Endothelial cell (in vitro differentiated cells): ENCODE measurements at regions not wholly inside any gene's neighbourhood (a gene's known extent, or its start where the extent isn't known, plus 50 kb on each side); places are given as distances from the start of the nearest gene placed in this dataset.

Experiments
- DNase-seq: peaks from one replicate; pipeline ENCODE4 v3.0.0; 2021; ENCODE audit warnings: low spot score
- H3K27ac Mint-ChIP-seq: one replicate; pipeline ENCODE4 v1.8.0; 2021; ENCODE audit warnings: mixed read lengths, inconsistent platforms; ENCODE audit not compliant: unreplicated experiment
- H3K27me3 Mint-ChIP-seq: one replicate; pipeline ENCODE4 v1.8.0; 2021; ENCODE audit warnings: mild to moderate bottlenecking, moderate library complexity, mixed read lengths, inconsistent platforms; ENCODE audit not compliant: unreplicated experiment
- H3K36me3 Mint-ChIP-seq: one replicate; pipeline ENCODE4 v1.8.0; 2021; ENCODE audit warnings: mild to moderate bottlenecking, low read depth, mixed read lengths, inconsistent platforms; ENCODE audit not compliant: unreplicated experiment
- H3K4me1 Mint-ChIP-seq: one replicate; pipeline ENCODE4 v1.8.0; 2021; ENCODE audit warnings: mild to moderate bottlenecking, mixed read lengths, inconsistent platforms; ENCODE audit not compliant: unreplicated experiment
- H3K4me3 Mint-ChIP-seq: one replicate; pipeline ENCODE4 v1.8.0; 2021; ENCODE audit warnings: mild to moderate bottlenecking, mixed read lengths, inconsistent platforms; ENCODE audit not compliant: unreplicated experiment
- H3K9me3 Mint-ChIP-seq: one replicate; pipeline ENCODE4 v1.8.0; 2021; ENCODE audit warnings: mixed read lengths, inconsistent platforms; ENCODE audit not compliant: unreplicated experiment
- TF ChIP-seq, protein P1 (sequence below): fragments of 200-600 bp; sonication (generic); IDR thresholded peaks from one replicate; pipeline ENCODE4 v1.5.0; 2021; ENCODE audit warnings: antibody characterized with exemption; ENCODE audit not compliant: unreplicated experiment

DNA sequence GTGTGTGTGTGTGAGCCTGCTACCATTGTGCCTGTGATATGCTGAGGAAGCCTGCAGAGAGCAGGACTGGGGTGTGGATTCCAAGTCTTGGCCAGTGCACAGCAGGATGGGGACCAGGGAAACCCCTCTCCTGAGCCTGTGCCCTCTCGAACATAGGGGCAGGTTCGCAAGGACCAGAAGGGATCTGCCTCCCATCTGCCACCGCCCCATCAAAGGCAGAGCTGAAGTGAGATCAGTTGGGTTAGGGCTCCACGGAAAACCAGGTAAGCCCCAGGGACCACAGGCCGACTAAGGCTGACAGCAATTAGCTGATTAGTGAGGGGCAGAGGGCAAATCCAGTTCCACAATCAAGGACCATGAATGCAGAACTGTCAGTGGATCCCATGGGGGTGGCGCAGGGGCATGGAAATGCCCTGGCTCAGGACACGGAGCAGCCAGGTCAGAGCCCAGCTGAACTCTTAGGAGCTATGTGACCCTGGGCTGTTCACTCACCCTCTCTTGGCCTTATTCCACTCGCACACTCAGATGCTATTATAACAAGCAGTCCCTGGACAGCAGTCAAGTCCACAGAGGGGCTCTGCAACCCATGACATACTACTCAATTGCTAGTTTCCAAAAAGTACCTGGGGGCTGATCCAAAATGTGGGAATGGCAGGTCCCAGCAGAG, 84.2 kb upstream of the ID2 start:
- H3K4me1 Mint-ChIP-seq: no peaks in the 10 kb centered on the region
- H3K9me3 Mint-ChIP-seq: no peaks in the 10 kb centered on the region
- no peak overlapping the region for H3K27ac Mint-ChIP-seq
- TF ChIP-seq, protein P1, sequence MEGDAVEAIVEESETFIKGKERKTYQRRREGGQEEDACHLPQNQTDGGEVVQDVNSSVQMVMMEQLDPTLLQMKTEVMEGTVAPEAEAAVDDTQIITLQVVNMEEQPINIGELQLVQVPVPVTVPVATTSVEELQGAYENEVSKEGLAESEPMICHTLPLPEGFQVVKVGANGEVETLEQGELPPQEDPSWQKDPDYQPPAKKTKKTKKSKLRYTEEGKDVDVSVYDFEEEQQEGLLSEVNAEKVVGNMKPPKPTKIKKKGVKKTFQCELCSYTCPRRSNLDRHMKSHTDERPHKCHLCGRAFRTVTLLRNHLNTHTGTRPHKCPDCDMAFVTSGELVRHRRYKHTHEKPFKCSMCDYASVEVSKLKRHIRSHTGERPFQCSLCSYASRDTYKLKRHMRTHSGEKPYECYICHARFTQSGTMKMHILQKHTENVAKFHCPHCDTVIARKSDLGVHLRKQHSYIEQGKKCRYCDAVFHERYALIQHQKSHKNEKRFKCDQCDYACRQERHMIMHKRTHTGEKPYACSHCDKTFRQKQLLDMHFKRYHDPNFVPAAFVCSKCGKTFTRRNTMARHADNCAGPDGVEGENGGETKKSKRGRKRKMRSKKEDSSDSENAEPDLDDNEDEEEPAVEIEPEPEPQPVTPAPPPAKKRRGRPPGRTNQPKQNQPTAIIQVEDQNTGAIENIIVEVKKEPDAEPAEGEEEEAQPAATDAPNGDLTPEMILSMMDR: no peak
- DNase-seq: no peak
- no peaks in the 10 kb centered on the region for H3K36me3 Mint-ChIP-seq
- peaks cover 9% of the 10 kb centered on the region for H3K27me3 Mint-ChIP-seq
- no peak overlapping the region for H3K4me3 Mint-ChIP-seq

DNA sequence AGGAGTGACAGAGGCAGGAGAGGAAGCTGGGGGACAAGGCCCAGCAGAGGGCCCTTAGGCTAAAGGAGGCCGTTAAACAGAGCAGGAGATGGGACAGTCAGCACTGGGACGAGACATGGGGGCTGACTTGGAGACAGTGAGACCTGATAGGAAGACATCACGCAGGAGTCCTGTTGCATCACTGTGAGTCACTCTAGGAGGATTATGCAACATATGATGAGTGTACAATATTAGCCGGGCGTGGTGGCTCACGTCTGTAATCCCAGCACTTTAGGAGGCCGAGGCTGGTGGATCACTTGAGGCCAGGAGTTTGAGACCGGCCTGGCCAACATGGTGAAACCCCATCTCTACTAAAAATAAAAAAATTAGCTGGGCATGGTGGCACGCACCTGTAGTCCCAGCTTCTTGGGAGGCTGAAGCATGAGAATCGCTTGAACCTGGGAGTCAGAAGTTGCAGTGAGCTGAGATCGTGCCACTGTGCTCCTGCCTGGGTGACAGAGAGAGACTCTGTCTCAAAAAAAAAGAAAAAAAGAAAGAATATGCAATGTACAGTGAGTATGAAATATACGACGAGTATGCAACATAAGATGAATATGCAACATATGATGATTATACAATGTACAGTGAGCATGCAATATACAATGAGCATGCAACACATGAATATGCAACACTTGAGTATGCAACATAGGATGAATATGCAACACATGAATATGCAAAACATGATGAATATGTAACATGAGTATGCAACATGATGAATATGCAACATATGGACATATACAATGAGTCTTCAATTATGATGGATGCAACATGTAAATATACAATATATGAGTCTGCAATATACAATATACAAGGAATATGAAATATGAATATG, 83.3 kb upstream of the ID2 start:
- Mint-ChIP-seq H3K9me3 (no peaks in the 10 kb centered on the region), H3K36me3 (no peaks in the 10 kb centered on the region), H3K27me3 (peaks cover 9% of the 10 kb centered on the region), H3K4me3 (no peak overlapping the region), H3K4me1 (no peaks in the 10 kb centered on the region), H3K27ac (no peak overlapping the region)
- no peak for DNase-seq
- TF ChIP-seq, protein P1: no peak

DNA sequence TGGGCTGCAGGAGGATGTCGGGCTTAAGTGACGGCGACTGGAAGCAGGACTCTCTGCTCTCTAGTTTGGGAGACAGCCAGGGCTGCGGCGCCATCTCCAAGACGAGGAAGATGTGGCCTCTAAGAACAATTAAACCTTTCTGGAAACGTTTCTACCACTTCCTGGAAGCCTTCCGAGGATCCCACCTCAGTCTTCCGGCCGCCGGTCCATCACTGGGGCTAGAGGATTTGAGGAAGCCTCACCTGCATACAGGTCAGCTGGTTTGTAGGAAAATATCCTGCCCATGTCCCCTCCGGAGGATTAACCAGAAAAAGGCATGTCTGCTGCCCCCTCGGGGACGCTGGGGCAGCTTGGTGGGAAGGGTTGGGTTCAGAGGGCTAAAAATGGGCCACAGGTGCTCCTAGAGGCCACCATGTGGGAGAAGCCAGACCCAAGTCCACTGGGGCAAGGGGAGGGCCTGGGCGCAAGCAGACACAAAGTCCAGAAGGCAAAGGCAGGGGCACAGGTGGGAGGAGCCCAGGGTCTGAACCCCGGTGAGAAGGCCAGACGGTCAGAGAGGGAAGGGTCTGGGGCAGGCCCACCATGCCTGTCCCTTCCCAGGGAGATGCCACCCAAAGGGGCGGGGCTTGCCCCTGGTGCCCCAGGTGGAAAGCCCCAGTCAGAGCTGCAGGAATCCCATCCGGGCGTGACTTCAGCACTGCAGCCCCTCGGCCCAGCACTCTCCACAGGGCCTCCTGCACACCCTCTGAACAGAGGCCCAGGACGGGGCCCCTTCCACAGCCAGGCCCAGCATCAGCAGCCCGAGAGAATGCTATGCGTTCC, 82.2 kb upstream of the ID2 start:
- Mint-ChIP-seq H3K27ac (no peak overlapping the region), H3K36me3 (no peaks in the 10 kb centered on the region)
- no peak for DNase-seq

DNA sequence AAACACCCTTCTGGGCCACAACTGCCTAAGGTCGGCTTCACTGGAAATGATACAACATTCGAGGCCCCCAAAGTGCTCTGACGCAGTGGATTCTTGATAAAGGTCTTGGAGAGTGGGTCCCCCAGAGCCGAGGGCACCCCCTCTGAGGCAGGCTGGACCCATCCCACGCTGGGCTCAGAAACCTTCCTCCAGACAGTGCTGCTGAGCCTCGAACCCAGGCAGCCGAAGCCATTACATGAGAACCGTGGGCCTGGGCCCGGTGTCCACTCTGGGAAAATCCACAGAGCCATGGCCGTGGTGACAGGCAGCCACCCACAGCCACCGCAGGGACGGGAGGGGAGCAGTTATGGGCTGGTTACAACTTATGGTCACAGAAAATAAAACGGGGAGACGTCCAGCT, 81.4 kb upstream of the ID2 start:
- TF ChIP-seq, protein P1: no peak
- Mint-ChIP-seq H3K4me3 (no peak overlapping the region), H3K27ac (no peak overlapping the region), H3K9me3 (no peaks in the 10 kb centered on the region), H3K27me3 (peaks cover 6% of the 10 kb centered on the region), H3K36me3 (no peaks in the 10 kb centered on the region), H3K4me1 (no peaks in the 10 kb centered on the region)
- DNase-seq: no peak

More for the DNA sequence above, 82.2 kb upstream of the ID2 start:
- H3K4me1 Mint-ChIP-seq: no peaks in the 10 kb centered on the region
- TF ChIP-seq, protein P1: no peak
- H3K9me3 Mint-ChIP-seq: no peaks in the 10 kb centered on the region
- peaks cover 7% of the 10 kb centered on the region for H3K27me3 Mint-ChIP-seq
- no peak overlapping the region for H3K4me3 Mint-ChIP-seq
